Liver (tissue), 7 donors: ENCODE measurements at regions not wholly inside any gene's neighbourhood (a gene's known extent, or its start where the extent isn't known, plus 50 kb on each side); places are given as distances from the start of the nearest gene placed in this dataset.

Experiments used
- DNase-seq: peaks from one replicate; pipeline ENCODE4 v3.0.0-alpha.2; 2017; ENCODE audit warnings: low spot score
- H3K27ac ChIP-seq, 2 donors: one replicate each; pipeline ENCODE4 v1.7.0; 2013; ENCODE audit warnings: inconsistent platforms in 2 of 2, low read length in 2 of 2, control low read depth in 1 of 2, low read depth in 1 of 2, mild to moderate bottlenecking in 1 of 2
- H3K27me3 ChIP-seq, 4 donors: one replicate each; pipeline versions ENCODE4 v1.6.1 to v1.7.0; 2013; ENCODE audit warnings: low read length in 3 of 4, inconsistent platforms in 1 of 4, mild to moderate bottlenecking in 1 of 4, moderate library complexity in 1 of 4; ENCODE audit not compliant: control insufficient read depth in 4 of 4, insufficient read depth in 4 of 4
- H3K36me3 ChIP-seq, 4 donors: one replicate each; pipeline versions ENCODE4 v1.6.1 to v1.7.0; 2013; ENCODE audit warnings: low read length in 3 of 4, mild to moderate bottlenecking in 3 of 4, low read depth in 1 of 4, moderate library complexity in 1 of 4; ENCODE audit not compliant: control insufficient read depth in 4 of 4, insufficient read depth in 3 of 4
- H3K4me1 ChIP-seq, 4 donors: one replicate each; pipeline versions ENCODE4 v1.6.1 to v1.7.0; 2013; ENCODE audit warnings: low read length in 3 of 4, mild to moderate bottlenecking in 3 of 4, moderate library complexity in 1 of 4; ENCODE audit not compliant: control insufficient read depth in 4 of 4, insufficient read depth in 4 of 4
- H3K4me3 ChIP-seq, 3 donors: one replicate each; pipeline versions ENCODE4 v1.6.1 to v1.7.0; 2013; ENCODE audit warnings: low read length in 3 of 3, control low read depth in 1 of 3, low read depth in 1 of 3, mild to moderate bottlenecking in 1 of 3
- H3K9ac ChIP-seq, 2 donors: one replicate each; pipeline ENCODE4 v1.7.0; 2013; ENCODE audit warnings: low read length in 2 of 2, mild to moderate bottlenecking in 2 of 2, moderate library complexity in 2 of 2, control low read depth in 1 of 2, low read depth in 1 of 2
- H3K9me3 ChIP-seq, 4 donors: one replicate each; pipeline versions ENCODE4 v1.6.1 to v1.7.0; 2013; ENCODE audit warnings: low read length in 3 of 4; ENCODE audit not compliant: control insufficient read depth in 4 of 4
- ATF3 ChIP-seq: IDR thresholded peaks from 2 replicates; pipeline ENCODE4 v1.6.1; 2016; ENCODE audit warnings: antibody characterized with exemption
- EGR1 ChIP-seq, 2 donors: IDR thresholded peaks; 2 replicates each; pipeline ENCODE4 v1.6.1; 2016 to 2018; ENCODE audit warnings: antibody characterized with exemption in 2 of 2, low read depth in 2 of 2
- FOXA1 ChIP-seq: IDR thresholded peaks from 2 replicates; pipeline ENCODE4 v1.6.1; 2016; ENCODE audit warnings: antibody characterized with exemption
- GABPA ChIP-seq, 2 donors: IDR thresholded peaks in 1 of 2; conservative IDR thresholded peaks in 1 of 2; 2 replicates each; pipeline ENCODE4 v1.6.1; 2016; ENCODE audit warnings: antibody characterized with exemption in 2 of 2, mild to moderate bottlenecking in 1 of 2, moderate library complexity in 1 of 2
- HNF4A ChIP-seq, 2 donors: conservative IDR thresholded peaks; 2 replicates each; pipeline ENCODE4 v1.6.1; 2016; ENCODE audit warnings: antibody characterized with exemption in 2 of 2, mild to moderate bottlenecking in 2 of 2
- HNF4G ChIP-seq: IDR thresholded peaks from 2 replicates; pipeline ENCODE4 v1.6.1; 2016; ENCODE audit warnings: antibody characterized with exemption
- JUND ChIP-seq, 2 donors: IDR thresholded peaks; 2 replicates each; pipeline ENCODE4 v1.6.1; 2016; ENCODE audit warnings: antibody characterized with exemption in 2 of 2
- NR2F2 ChIP-seq: IDR thresholded peaks from 2 replicates; pipeline ENCODE4 v1.6.1; 2016; ENCODE audit warnings: antibody characterized with exemption
- REST ChIP-seq: IDR thresholded peaks from 2 replicates; pipeline ENCODE4 v1.6.1; 2016; ENCODE audit warnings: antibody characterized with exemption, mild to moderate bottlenecking
- SP1 ChIP-seq: IDR thresholded peaks from 2 replicates; pipeline ENCODE4 v1.6.1; 2018; ENCODE audit warnings: antibody characterized with exemption, mild to moderate bottlenecking
- ZBTB33 ChIP-seq: IDR thresholded peaks from 2 replicates; pipeline ENCODE4 v1.6.1; 2016; ENCODE audit warnings: antibody characterized with exemption
- WGBS: extraction: QIAGEN DNeasy Blood & Tissue Kit; methylation state at CpG from one replicate; pipeline ENCODE4 v1.1.7; 2013; 5-methylcytosine and 5-hydroxymethylcytosine counted together
- TF ChIP-seq, protein P1 (sequence below): IDR thresholded peaks from 2 replicates; pipeline ENCODE4 v1.6.1; 2016; ENCODE audit warnings: antibody characterized with exemption
- donor health status: healthy.
- donor health status: healthy.
- donor health status: healthy.
- donor health status: healthy.

DNA sequence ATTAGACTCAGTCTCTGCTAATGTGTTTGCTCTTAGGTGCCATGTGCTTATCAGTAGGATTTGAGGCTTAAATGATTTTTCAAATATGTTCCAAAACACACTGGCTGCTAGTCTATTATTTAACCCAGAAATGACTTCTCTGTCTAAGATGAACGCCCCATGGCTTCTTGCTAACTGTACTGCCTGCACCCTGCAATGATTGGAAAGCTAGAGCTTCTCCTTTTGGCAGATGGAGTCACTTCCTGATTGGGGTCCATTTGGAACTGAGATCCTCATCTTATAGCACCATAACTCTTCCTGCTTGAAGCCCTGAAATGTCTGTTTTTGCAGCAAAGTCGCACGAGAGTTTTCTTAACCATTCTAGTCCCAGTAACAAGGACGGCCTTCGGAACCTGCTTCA lies 186.5 kb upstream of the ADO start:
- peaks cover 0 to 4% (median 0%) of the 10 kb centered on the region in 4 donors for H3K4me1 ChIP-seq
- no peak for DNase-seq
- H3K27ac ChIP-seq: no peak overlapping the region
- no peaks in the 10 kb centered on the region for H3K9me3 ChIP-seq
- WGBS: 92% methylated on average over 5 of the region's 5 CpGs
- no peak overlapping the region for H3K9ac ChIP-seq
- H3K27me3 ChIP-seq: no peaks in the 10 kb centered on the region
- H3K36me3 ChIP-seq: no peaks in the 10 kb centered on the region
- H3K4me3 ChIP-seq: no peak overlapping the region
- TF ChIP-seq EGR1 (IDR thresholded peaks at IDR 0.05; ENCODE audit: low read depth in 2 of 2) (no peak), REST (no peak), SP1 (no peak), JUND (IDR thresholded peaks at IDR 0.05) (no peak), NR2F2 (no peak), HNF4G (no peak)

- H3K27ac ChIP-seq: no peak overlapping the region
- peak; percentile 17 for DNase-seq
- TF ChIP-seq HNF4G (no peak), JUND (IDR thresholded peaks at IDR 0.05) (no peak), SP1 (no peak), REST (no peak), HNF4A (conservative IDR thresholded peaks at IDR 0.05) (no peak)
- H3K4me1 ChIP-seq: peaks cover 0 to 4% (median 0%) of the 10 kb centered on the region in 4 donors
- no peaks in the 10 kb centered on the region for H3K27me3 ChIP-seq
- no peaks in the 10 kb centered on the region for H3K9me3 ChIP-seq
- 67% methylated on average over 7 of the region's 7 CpGs for WGBS
- H3K9ac ChIP-seq: no peak overlapping the region
- H3K36me3 ChIP-seq: no peaks in the 10 kb centered on the region
- no peak overlapping the region for H3K4me3 ChIP-seq
These were observed 185.7 kb upstream of the ADO start for GRCh38 chr10:62618576-62619412.

- H3K27ac ChIP-seq: no peak overlapping the region
- no peak overlapping the region for H3K4me3 ChIP-seq
- no peaks in the 10 kb centered on the region for H3K36me3 ChIP-seq
- no peak for TF ChIP-seq EGR1 (IDR thresholded peaks at IDR 0.05; ENCODE audit: low read depth in 2 of 2)
- TF ChIP-seq GABPA (IDR thresholded peaks at IDR 0.05 in 1 of 2, conservative IDR thresholded peaks at IDR 0.05 in 1 of 2): no peak
- TF ChIP-seq ATF3: no peak
- no peak for TF ChIP-seq HNF4G
- TF ChIP-seq, protein P1, sequence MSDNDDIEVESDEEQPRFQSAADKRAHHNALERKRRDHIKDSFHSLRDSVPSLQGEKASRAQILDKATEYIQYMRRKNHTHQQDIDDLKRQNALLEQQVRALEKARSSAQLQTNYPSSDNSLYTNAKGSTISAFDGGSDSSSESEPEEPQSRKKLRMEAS: no peak
- TF ChIP-seq FOXA1: no peak
- no peak for TF ChIP-seq ZBTB33
- no peaks in the 10 kb centered on the region for H3K9me3 ChIP-seq
- H3K4me1 ChIP-seq: peaks cover 0 to 4% (median 0%) of the 10 kb centered on the region in 4 donors
- no peaks in the 10 kb centered on the region for H3K27me3 ChIP-seq
- WGBS: 81% methylated on average over 2 of the region's 2 CpGs
- no peak overlapping the region for H3K9ac ChIP-seq
- DNase-seq: no peak
These were observed 185.1 kb upstream of the ADO start for GRCh38 chr10:62619413-62619738.
